ENCODE measurements at regions not wholly inside any gene's neighbourhood (a gene's known extent, or its start where the extent isn't known, plus 50 kb on each side); places are given as distances from the start of the nearest gene placed in this dataset.

DNA sequence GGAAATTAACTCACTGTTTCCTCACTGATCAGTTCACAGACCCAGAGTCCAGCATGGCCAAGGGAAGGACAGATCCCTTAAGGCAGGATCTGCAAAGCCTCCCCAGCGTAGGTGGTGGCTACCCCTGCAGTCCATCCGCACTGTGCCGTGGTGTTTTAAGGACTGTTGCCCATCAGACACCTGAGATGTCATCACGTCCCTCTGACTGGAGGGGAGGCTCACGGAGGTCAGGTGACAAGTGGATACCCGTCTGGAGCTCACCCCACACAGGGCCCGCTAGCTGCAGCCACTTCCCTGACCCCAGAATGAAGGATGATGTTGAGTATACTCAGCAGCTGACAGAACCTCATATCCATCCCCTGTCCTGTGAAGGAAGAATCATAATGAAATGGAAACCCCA lies 161.8 kb upstream of the GGTLC1 start:
- DNase-seq (no peak), ATAC-seq (ENCODE audit: low read depth) (no peak)
- Mint-ChIP-seq H3K27me3 (peaks cover 9% of the 10 kb centered on the region), H3K4me3 (no peak overlapping the region), H3K4me1 (peaks cover 7% of the 10 kb centered on the region), H3K9me3 (peaks cover 5% of the 10 kb centered on the region), H3K36me3 (ENCODE audit: low read depth) (no peaks in the 10 kb centered on the region), H3K27ac (no peak overlapping the region)
- ChIA-PET POLR2A (no interaction called here), CTCF (interaction anchor here (1.4 kb wide), 1 partner anchor 10 kb away, joined by 4 read pairs; no protein-coding TSS in a partner anchor)
- TF ChIP-seq, protein P1, sequence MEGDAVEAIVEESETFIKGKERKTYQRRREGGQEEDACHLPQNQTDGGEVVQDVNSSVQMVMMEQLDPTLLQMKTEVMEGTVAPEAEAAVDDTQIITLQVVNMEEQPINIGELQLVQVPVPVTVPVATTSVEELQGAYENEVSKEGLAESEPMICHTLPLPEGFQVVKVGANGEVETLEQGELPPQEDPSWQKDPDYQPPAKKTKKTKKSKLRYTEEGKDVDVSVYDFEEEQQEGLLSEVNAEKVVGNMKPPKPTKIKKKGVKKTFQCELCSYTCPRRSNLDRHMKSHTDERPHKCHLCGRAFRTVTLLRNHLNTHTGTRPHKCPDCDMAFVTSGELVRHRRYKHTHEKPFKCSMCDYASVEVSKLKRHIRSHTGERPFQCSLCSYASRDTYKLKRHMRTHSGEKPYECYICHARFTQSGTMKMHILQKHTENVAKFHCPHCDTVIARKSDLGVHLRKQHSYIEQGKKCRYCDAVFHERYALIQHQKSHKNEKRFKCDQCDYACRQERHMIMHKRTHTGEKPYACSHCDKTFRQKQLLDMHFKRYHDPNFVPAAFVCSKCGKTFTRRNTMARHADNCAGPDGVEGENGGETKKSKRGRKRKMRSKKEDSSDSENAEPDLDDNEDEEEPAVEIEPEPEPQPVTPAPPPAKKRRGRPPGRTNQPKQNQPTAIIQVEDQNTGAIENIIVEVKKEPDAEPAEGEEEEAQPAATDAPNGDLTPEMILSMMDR (IDR thresholded peaks at IDR 0.05), result no peak
- intact Hi-C loops (cut with micrococcal nuclease), result no loop called here

DNA sequence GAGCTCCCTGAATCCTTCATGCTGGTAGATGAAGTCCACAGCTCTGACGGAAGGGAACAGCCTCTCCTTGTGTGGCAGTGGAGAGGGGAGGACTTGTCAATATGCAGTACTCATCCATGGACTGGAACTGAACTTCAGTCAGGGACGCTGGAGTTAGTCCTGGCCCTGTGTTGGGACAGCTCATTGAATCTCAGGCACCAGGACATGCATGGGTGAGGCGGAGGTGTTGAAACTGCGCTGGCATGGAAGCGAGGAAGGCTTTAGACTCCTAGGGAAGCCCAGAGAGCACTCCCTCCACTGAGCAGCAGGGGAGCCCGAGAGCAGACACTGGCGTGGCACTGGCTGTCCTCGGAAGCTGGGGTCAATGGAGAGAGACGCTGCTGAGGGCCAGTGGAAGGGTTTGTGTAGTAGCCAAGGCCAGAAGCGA lies 161.3 kb upstream of the GGTLC1 start:
- ChIA-PET CTCF (interaction anchor here (1.4 kb wide), 1 partner anchor 10 kb away, joined by 4 read pairs; no protein-coding TSS in a partner anchor), POLR2A (no interaction called here)
- DNase-seq, result no peak
- H3K36me3 Mint-ChIP-seq (ENCODE audit: low read depth), result no peaks in the 10 kb centered on the region
- peaks cover 7% of the 10 kb centered on the region for H3K27me3 Mint-ChIP-seq
- H3K9me3 Mint-ChIP-seq, result peaks cover 5% of the 10 kb centered on the region
- intact Hi-C loops (cut with micrococcal nuclease), result no loop called here
- H3K27ac Mint-ChIP-seq, result no peak overlapping the region
- TF ChIP-seq, protein P1 (IDR thresholded peaks at IDR 0.05), result no peak
- ATAC-seq (ENCODE audit: low read depth), result no peak
- H3K4me1 Mint-ChIP-seq, result peaks cover 7% of the 10 kb centered on the region
- no peak overlapping the region for H3K4me3 Mint-ChIP-seq

DNA sequence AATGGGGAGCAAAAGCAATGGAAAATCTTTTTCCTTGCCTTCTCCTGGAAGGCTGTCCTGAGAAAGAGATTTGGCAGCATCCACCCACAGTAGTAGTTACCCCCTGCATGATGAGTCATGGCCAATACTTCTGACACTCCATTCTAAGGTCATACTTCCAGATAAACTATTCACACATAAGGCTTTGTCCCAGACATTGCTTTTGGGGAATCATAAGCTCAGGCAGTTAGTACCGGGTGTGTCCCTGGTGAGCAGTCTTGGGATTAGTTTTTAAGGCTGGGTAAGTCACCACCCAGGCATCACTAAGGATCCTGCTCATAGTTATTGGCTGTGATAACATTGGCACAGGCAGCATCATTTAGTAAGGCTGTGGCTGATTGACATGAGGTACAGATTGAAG lies 160.6 kb upstream of the GGTLC1 start:
- Mint-ChIP-seq H3K4me1 (peaks cover 7% of the 10 kb centered on the region), H3K9me3 (peaks cover 5% of the 10 kb centered on the region), H3K27ac (no peak overlapping the region), H3K27me3 (peaks cover 7% of the 10 kb centered on the region), H3K4me3 (no peak overlapping the region), H3K36me3 (ENCODE audit: low read depth) (no peaks in the 10 kb centered on the region)
- ChIA-PET POLR2A (no interaction called here), CTCF (no interaction called here)
- intact Hi-C loops (cut with micrococcal nuclease), result no loop called here
- ATAC-seq (ENCODE audit: low read depth) (no peak), DNase-seq (no peak)
- TF ChIP-seq, protein P1 (IDR thresholded peaks at IDR 0.05), result no peak

DNA sequence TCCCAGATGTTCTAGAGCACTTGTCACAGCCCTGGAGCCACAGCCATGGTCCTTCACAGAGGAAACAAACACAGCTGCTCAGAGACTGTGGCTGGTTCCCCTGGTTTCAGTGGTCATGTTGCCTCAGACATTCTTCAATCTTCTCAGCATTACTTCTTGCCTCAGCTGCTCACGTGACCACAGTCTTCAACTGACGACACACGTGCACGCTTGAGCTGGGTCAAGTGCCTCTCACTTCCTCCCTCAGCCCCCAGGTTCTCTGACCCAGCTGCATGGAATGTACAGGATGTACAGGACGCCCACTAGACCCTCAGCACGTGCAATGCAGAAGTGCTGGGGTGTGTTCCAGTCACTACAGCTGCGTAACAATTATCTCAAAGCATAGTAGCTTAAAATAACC lies 159.8 kb upstream of the GGTLC1 start:
- TF ChIP-seq, protein P1 (IDR thresholded peaks at IDR 0.05), result no peak

DNA sequence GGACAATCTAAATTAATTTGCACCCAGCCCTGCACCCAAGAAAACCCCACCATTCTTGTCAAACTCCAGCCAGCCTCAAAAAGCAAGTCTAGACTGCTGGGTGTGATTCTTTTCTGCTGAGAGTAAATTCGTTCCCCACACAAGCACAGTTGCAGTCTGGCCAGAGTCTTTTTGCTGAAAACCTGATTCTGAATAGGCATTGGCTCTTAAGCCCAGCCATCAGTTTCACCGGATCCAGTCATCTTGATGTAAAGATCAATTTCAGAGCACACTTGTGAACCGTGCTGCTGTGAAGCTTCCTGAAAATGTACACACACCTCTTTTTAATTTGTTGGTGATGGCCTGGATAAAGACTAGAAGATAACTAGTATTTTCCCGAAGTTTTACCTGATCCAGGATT lies 159.4 kb upstream of the GGTLC1 start:
- Mint-ChIP-seq H3K4me1 (peaks cover 7% of the 10 kb centered on the region), H3K27ac (no peak overlapping the region), H3K9me3 (peaks cover 5% of the 10 kb centered on the region), H3K4me3 (no peak overlapping the region), H3K27me3 (peaks cover 4% of the 10 kb centered on the region), H3K36me3 (ENCODE audit: low read depth) (no peaks in the 10 kb centered on the region)
- ATAC-seq (ENCODE audit: low read depth), result no peak
- intact Hi-C loops (cut with micrococcal nuclease), result no loop called here
- TF ChIP-seq, protein P1 (IDR thresholded peaks at IDR 0.05), result no peak
- no peak for DNase-seq
- POLR2A ChIA-PET, result no interaction called here
- CTCF ChIA-PET, result no interaction called here

More for the DNA sequence above, 159.8 kb upstream of the GGTLC1 start:
- Mint-ChIP-seq H3K4me3 (no peak overlapping the region), H3K27ac (no peak overlapping the region), H3K27me3 (peaks cover 4% of the 10 kb centered on the region), H3K4me1 (peaks cover 7% of the 10 kb centered on the region), H3K36me3 (ENCODE audit: low read depth) (no peaks in the 10 kb centered on the region), H3K9me3 (peaks cover 5% of the 10 kb centered on the region)
- ATAC-seq (ENCODE audit: low read depth), result peak; percentile 64
- CTCF ChIA-PET, result no interaction called here
- no peak for DNase-seq
- POLR2A ChIA-PET, result no interaction called here
- intact Hi-C loops (cut with micrococcal nuclease), result no loop called here
